PC-9 (cell line): ENCODE measurements at regions not wholly inside any gene's neighbourhood (a gene's known extent, or its start where the extent isn't known, plus 50 kb on each side); places are given as distances from the start of the nearest gene placed in this dataset.

Experiments used
- BruUV-seq: library from RNA; stranded (reverse); fragments of 400-500 nt; replicated peaks from 2 replicates; lab custom pipeline; 2021; lab: Mats Ljungman, UMichigan
- CTCF ChIA-PET: fragments of 300-600 bp; sonication (Branson Sonifier 250); formaldehyde crosslinking; loops from one replicate; lab custom pipeline; 2022; ENCODE audit warnings: antibody characterized with exemption; lab: Charles Lee
- POLR2A ChIA-PET: fragments of 300-600 bp; sonication (Branson Sonifier 250); formaldehyde crosslinking; loops from one replicate; lab custom pipeline; 2022; ENCODE audit warnings: antibody characterized with exemption; ENCODE audit not compliant: unreplicated experiment; lab: Charles Lee
- DNase-seq, 2 experiments: peaks; one replicate each; pipeline versions ENCODE4 v3.0.0 to v3.0.0-alpha.2; 2015 to 2022; ENCODE audit warnings: mixed read lengths in 1 of 2
- H2AFZ ChIP-seq: fragments of 200-600 bp; sonication (generic); 2 replicates; pipeline ENCODE4 v1.8.1; 2017; ENCODE audit warnings: antibody characterized with exemption
- H3F3A ChIP-seq: fragments of 200-600 bp; sonication (generic); 2 replicates; pipeline ENCODE4 v1.8.1; 2017; ENCODE audit warnings: antibody characterized with exemption, mild to moderate bottlenecking, low read depth; ENCODE audit not compliant: insufficient read depth
- H3K27ac ChIP-seq: fragments of 200-600 bp; sonication (generic); 2 replicates; pipeline ENCODE4 v1.6.1; 2016; ENCODE audit warnings: mixed run types
- H3K27me3 ChIP-seq: fragments of 200-600 bp; sonication (generic); 2 replicates; pipeline ENCODE4 v1.6.1; 2016; ENCODE audit warnings: low read depth, mixed run types; ENCODE audit not compliant: insufficient read depth
- H3K36me3 ChIP-seq: fragments of 200-600 bp; sonication (generic); 2 replicates; pipeline ENCODE4 v1.6.1; 2016; ENCODE audit warnings: low read depth, mixed run types
- H3K4me1 ChIP-seq: fragments of 200-600 bp; sonication (generic); replicated peaks from 2 replicates; pipeline ENCODE4 v1.6.1; 2016; ENCODE audit warnings: mixed run types; ENCODE audit not compliant: insufficient read depth
- H3K4me2 ChIP-seq: fragments of 200-600 bp; sonication (generic); 2 replicates; pipeline ENCODE4 v1.6.1; 2017; ENCODE audit warnings: mixed run types
- H3K4me3 ChIP-seq: fragments of 200-600 bp; sonication (generic); 2 replicates; pipeline ENCODE4 v1.6.1; 2016; ENCODE audit warnings: mixed run types
- H3K79me2 ChIP-seq: fragments of 200-600 bp; sonication (generic); 2 replicates; pipeline ENCODE4 v1.6.1; 2017; ENCODE audit warnings: low read depth, mixed run types
- H3K9me2 ChIP-seq: fragments of 200-600 bp; sonication (generic); 2 replicates; pipeline ENCODE4 v1.8.1; 2017; ENCODE audit warnings: mild to moderate bottlenecking; ENCODE audit not compliant: insufficient read depth
- H3K9me3 ChIP-seq: fragments of 200-600 bp; sonication (generic); 2 replicates; pipeline ENCODE4 v1.8.1; 2016; ENCODE audit warnings: low read depth; ENCODE audit not compliant: insufficient read depth
- H4K20me1 ChIP-seq: fragments of 200-600 bp; sonication (generic); 2 replicates; pipeline ENCODE4 v1.8.1; 2017; ENCODE audit not compliant: insufficient read depth
- EZH2 ChIP-seq: fragments of 200-600 bp; sonication (generic); IDR thresholded peaks from 2 replicates; pipeline ENCODE4 v1.8.0; 2017; ENCODE audit warnings: antibody characterized with exemption, low read depth
- intact Hi-C: fragments of 100-400 bp; cut with micrococcal nuclease; formaldehyde crosslinking; loops from one replicate; pipeline ENCODE4 v1.10.0; 2022; ENCODE audit not compliant: unreplicated experiment
- TF ChIP-seq, protein P1 (sequence below): fragments of 200-600 bp; sonication (generic); conservative IDR thresholded peaks from 2 replicates; pipeline ENCODE4 v1.6.1; 2017; ENCODE audit warnings: mixed run types, antibody characterized with exemption, mild to moderate bottlenecking, moderate library complexity

- POLR2A ChIA-PET = no interaction called here
- H3K9me3 ChIP-seq = no peaks in the 10 kb centered on the region; the same call in 1 of the 2 replicates
- no peaks in the 10 kb centered on the region for H4K20me1 ChIP-seq
- peaks cover 22% of the 10 kb centered on the region for H3K4me1 ChIP-seq
- H3K4me3 ChIP-seq = no peak overlapping the region
- BruUV-seq = no TSS peak
- H3K27ac ChIP-seq = no peak overlapping the region
- H3K9me2 ChIP-seq = no peaks in the 10 kb centered on the region
- no peak overlapping the region for H2AFZ ChIP-seq
- CTCF ChIA-PET = no interaction called here
- no peak for TF ChIP-seq EZH2
- TF ChIP-seq, protein P1, sequence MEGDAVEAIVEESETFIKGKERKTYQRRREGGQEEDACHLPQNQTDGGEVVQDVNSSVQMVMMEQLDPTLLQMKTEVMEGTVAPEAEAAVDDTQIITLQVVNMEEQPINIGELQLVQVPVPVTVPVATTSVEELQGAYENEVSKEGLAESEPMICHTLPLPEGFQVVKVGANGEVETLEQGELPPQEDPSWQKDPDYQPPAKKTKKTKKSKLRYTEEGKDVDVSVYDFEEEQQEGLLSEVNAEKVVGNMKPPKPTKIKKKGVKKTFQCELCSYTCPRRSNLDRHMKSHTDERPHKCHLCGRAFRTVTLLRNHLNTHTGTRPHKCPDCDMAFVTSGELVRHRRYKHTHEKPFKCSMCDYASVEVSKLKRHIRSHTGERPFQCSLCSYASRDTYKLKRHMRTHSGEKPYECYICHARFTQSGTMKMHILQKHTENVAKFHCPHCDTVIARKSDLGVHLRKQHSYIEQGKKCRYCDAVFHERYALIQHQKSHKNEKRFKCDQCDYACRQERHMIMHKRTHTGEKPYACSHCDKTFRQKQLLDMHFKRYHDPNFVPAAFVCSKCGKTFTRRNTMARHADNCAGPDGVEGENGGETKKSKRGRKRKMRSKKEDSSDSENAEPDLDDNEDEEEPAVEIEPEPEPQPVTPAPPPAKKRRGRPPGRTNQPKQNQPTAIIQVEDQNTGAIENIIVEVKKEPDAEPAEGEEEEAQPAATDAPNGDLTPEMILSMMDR = no peak
- H3K4me2 ChIP-seq = no peak overlapping the region
- DNase-seq = no peak
- intact Hi-C loops = no loop called here
- H3K36me3 ChIP-seq = no peaks in the 10 kb centered on the region
- H3K79me2 ChIP-seq = no peaks in the 10 kb centered on the region
- H3K27me3 ChIP-seq = no peaks in the 10 kb centered on the region
- H3F3A ChIP-seq = peaks cover 19% of the 10 kb centered on the region; the same call in 1 of the 2 replicates
These were observed 63.0 kb upstream of the FAM9A start for GRCh38 chrX:8864161-8864560.

DNA sequence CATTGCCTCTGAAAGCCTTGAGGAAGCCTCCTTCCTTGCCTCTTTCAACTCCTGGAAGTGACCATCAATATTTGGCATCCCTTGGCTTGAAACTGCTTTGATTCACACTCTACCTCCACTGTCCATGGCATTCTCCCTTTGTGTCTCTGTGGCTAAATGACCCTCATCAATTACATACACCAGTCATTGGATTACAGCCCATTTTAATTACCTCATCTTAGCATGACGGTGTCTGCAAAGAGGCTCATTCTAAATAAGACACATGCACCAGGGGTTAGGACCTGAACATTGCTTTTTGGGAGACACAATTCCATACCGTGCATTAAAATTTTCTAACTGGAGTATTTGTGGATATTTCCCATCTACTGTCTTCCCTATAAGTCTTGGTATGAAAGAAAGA, 60.7 kb upstream of the FAM9A start:
- no peak overlapping the region for H2AFZ ChIP-seq
- ChIA-PET POLR2A (no interaction called here), CTCF (no interaction called here)
- no peaks in the 10 kb centered on the region; the same call in 1 of the 2 replicates for H3F3A ChIP-seq
- H3K27ac ChIP-seq = no peak overlapping the region
- no peaks in the 10 kb centered on the region for H3K27me3 ChIP-seq
- no peaks in the 10 kb centered on the region for H4K20me1 ChIP-seq
- no peaks in the 10 kb centered on the region; the same call in 1 of the 2 replicates for H3K9me3 ChIP-seq
- intact Hi-C loops = no loop called here
- no TSS peak for BruUV-seq
- H3K4me1 ChIP-seq = peaks cover 1% of the 10 kb centered on the region
- TF ChIP-seq, protein P1 = no peak
- TF ChIP-seq EZH2 = no peak
- no peaks in the 10 kb centered on the region for H3K36me3 ChIP-seq
- H3K4me3 ChIP-seq = no peak overlapping the region
- H3K79me2 ChIP-seq = no peaks in the 10 kb centered on the region
- H3K4me2 ChIP-seq = no peak overlapping the region
- no peaks in the 10 kb centered on the region for H3K9me2 ChIP-seq
- no peak for DNase-seq

DNA sequence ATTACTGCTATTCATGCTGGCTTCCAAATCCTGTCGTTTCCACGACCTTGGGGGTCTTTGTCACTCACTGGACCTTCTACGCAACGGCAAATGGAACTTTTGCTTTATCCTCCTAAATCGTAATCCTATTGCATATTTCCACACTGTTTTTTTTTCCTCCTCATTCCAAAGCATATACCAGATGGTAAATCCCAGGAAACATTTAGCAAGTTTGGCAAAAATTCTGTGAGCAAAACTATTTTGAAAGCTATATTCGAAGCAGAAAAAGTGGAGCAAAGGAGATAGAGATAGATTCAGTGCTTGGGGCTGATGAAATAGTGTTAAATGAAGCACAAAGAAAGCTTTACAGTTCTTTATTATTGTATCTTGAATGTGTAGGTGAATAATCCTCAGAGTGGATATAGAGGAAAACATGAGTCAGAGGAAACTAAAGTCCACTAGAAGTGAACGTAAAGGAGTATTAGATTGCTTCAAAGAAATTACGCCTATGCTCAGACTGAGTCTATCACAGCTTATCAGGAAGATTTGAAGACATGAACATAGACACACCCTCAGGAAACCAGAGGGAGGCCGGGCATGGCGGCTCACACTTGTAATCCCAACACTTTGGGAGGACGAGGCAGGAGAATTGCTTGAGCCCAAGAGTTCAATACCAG, 50.2 kb upstream of the FAM9A start:
- peak overlapping the region; percentile 90; the same call in 1 of the 2 replicates for H3K27ac ChIP-seq
- BruUV-seq = no TSS peak
- H3K36me3 ChIP-seq = peaks cover 4% of the 10 kb centered on the region; the same call in 1 of the 2 replicates
- intact Hi-C loops = no loop called here
- no peaks in the 10 kb centered on the region for H3K9me2 ChIP-seq
- TF ChIP-seq EZH2 = no peak
- TF ChIP-seq, protein P1 = no peak
- no peak overlapping the region for H2AFZ ChIP-seq
- ChIA-PET POLR2A (no interaction called here), CTCF (no interaction called here)
- DNase-seq = no peak
- no peaks in the 10 kb centered on the region for H3K79me2 ChIP-seq
- H3F3A ChIP-seq = peaks cover 42% of the 10 kb centered on the region
- no peaks in the 10 kb centered on the region for H3K27me3 ChIP-seq
- no peaks in the 10 kb centered on the region for H4K20me1 ChIP-seq
- no peaks in the 10 kb centered on the region; the same call in 1 of the 2 replicates for H3K9me3 ChIP-seq
- peaks cover 53% of the 10 kb centered on the region for H3K4me1 ChIP-seq
- H3K4me3 ChIP-seq = no peak overlapping the region
- no peak overlapping the region for H3K4me2 ChIP-seq
